A673 (cell line): ENCODE measurements at regions not wholly inside any gene's neighbourhood (a gene's known extent, or its start where the extent isn't known, plus 50 kb on each side); places are given as distances from the start of the nearest gene placed in this dataset.

Source experiments
- EZH2 ChIP-seq: fragments of 200-600 bp; sonication (generic); IDR thresholded peaks from 2 replicates; pipeline ENCODE4 v1.6.1; 2017; ENCODE audit warnings: borderline replicate concordance, low read depth, mild to moderate bottlenecking, mixed read lengths, antibody characterized with exemption, low read length; ENCODE audit not compliant: poor library complexity, severe bottlenecking
- TF ChIP-seq, protein P1 (sequence below): fragments of 300-800, 200-600 bp; sonication (generic); conservative IDR thresholded peaks from 2 replicates; pipeline ENCODE4 v1.5.1; 2017; ENCODE audit warnings: low read depth, mild to moderate bottlenecking, antibody characterized with exemption, low read length, moderate library complexity, mixed read lengths

DNA sequence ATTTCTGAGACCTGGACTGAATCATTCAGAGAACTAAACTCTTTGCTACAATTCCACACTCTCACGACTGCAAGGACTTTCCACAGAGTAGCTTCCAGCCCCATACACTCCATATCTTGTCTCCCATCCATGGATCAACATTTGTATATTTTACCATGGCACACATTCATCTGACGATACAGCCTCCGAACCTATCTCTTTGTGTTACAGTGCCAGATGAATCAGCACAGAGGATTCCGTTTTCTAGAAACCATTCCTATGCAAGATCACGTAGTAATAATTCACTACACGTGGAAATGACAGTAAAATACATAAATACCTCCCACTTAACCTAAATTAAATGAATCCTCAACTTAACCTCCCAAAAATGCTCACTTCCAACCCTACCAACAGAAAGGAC, 110.0 kb upstream of the PRDX6 start:
- TF ChIP-seq, protein P1, sequence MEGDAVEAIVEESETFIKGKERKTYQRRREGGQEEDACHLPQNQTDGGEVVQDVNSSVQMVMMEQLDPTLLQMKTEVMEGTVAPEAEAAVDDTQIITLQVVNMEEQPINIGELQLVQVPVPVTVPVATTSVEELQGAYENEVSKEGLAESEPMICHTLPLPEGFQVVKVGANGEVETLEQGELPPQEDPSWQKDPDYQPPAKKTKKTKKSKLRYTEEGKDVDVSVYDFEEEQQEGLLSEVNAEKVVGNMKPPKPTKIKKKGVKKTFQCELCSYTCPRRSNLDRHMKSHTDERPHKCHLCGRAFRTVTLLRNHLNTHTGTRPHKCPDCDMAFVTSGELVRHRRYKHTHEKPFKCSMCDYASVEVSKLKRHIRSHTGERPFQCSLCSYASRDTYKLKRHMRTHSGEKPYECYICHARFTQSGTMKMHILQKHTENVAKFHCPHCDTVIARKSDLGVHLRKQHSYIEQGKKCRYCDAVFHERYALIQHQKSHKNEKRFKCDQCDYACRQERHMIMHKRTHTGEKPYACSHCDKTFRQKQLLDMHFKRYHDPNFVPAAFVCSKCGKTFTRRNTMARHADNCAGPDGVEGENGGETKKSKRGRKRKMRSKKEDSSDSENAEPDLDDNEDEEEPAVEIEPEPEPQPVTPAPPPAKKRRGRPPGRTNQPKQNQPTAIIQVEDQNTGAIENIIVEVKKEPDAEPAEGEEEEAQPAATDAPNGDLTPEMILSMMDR, result no peak
- TF ChIP-seq EZH2, result no peak
